H54 (cell line): ENCODE measurements at regions not wholly inside any gene's neighbourhood (a gene's known extent, or its start where the extent isn't known, plus 50 kb on each side); places are given as distances from the start of the nearest gene placed in this dataset.

Source experiments
- DNase-seq: peaks from one replicate; pipeline ENCODE4 v3.0.0; 2011; ENCODE audit warnings: low spot score, mixed read lengths; ENCODE audit not compliant: insufficient read length
- FAIRE-seq: peaks from 3 replicates; lab custom pipeline; 2011; peaks lifted over from hg19 to GRCh38; lab: Jason Lieb, UNC
- POLR2A ChIP-seq: IDR thresholded peaks from 2 replicates; pipeline ENCODE4 v1.6.1; 2011; ENCODE audit warnings: low read depth, mild to moderate bottlenecking, low read length

DNA sequence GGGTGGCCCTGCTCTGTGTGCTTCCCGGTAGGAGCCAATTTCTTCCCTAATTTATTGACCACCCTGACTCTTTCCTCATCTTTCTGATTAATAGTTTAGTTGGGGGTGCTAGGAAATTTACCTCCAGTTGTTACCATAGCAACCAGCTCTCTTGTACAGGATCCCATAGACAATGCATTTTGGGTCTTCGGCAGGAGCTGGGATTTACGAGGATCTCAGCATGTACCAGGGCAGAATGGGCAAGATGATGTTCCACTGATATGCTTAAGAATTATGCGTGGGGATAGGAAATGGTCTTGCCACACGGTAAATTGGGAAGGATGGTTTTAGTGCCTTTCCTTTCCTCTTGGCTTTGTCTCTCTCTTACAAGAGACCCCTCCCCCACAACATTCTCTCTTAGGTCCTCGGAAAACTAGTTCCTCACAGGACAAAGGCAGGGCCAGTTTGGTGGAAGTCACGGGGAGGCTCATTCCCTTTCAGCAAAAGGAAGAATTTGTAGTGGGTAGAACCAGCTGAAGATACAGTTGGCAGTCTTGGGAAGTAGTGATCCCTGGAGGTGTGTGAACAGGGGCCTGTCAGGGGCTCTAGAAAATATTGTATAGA, 133.4 kb upstream of the SHB start:
- no peak for FAIRE-seq
- no peak for DNase-seq
- no peak for TF ChIP-seq POLR2A

GRCh38 chr9:38201844-38202243, 132.8 kb upstream of the SHB start:
- no peak for TF ChIP-seq POLR2A
- FAIRE-seq, result no peak
- no peak for DNase-seq

GRCh38 chr9:38200431-38200830, 131.4 kb upstream of the SHB start:
- DNase-seq, result no peak
- TF ChIP-seq POLR2A, result no peak
- FAIRE-seq, result no peak

GRCh38 chr9:38198140-38198539, 129.1 kb upstream of the SHB start:
- no peak for FAIRE-seq
- TF ChIP-seq POLR2A, result no peak
- no peak for DNase-seq

DNA sequence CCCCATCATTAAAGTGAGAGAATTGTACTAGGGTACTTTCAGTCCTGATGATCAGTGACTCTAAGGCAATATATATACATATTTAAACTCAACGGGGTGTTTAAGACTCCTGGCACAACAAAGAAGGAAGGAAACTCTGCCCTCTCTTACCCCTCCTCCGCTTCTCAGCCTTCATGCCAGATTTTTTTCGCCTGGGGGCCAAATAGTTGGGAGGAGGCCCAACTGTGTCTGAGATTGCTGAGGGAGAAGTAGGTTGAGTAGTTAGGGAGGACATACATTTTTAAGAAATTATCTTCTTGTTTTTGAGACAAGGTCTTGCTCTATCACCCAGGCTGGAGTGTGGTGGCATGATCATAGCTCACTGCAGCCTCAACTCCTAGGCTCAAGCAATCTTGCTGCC, 127.7 kb upstream of the SHB start:
- DNase-seq, result no peak
- FAIRE-seq, result no peak
- TF ChIP-seq POLR2A, result no peak

- no peak for TF ChIP-seq POLR2A
- DNase-seq, result no peak
- no peak for FAIRE-seq
Observed at GRCh38 chr9:38195737-38196161, 126.7 kb upstream of the SHB start.

- TF ChIP-seq POLR2A, result no peak
- DNase-seq (no peak), FAIRE-seq (no peak)
Observed at GRCh38 chr9:38194870-38195269, 125.8 kb upstream of the SHB start.

- TF ChIP-seq POLR2A, result no peak
- DNase-seq (no peak), FAIRE-seq (no peak)
Observed at GRCh38 chr9:38192731-38193265, 123.8 kb upstream of the SHB start.

DNA sequence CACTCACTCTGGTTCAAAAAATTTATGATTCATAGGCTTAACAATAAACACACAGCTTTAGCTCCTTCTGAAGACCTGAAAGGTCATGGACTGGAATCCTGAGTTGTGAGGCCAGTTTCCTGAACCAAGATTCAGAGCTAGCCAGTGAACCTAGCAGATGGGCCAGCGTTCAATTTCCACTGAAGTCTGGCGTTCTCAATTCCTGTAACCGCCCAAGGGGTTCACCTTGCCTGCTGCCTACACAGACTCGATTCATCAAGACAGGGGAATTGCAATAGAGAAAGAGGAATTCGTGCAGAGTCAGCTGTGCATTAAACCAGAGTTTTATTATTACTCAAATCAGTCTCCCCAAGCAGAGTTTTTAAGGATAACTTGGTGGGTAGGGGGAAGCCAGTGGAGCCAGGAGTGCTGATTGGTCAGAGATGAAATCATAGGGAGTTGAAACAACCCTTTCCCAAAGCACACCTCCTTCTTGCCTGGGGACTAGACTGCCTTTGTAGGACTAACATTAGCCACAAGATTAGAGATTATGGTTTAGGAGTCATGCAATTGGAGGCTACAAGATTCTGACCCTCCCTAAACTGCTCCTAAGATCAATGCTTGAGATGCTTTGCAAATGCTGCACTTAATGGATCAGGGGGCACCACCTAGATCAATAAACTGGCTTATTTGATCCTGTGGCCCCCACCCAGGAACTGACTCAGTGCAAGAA, 117.5 kb upstream of the SHB start:
- no peak for TF ChIP-seq POLR2A

GRCh38 chr9:38185647-38186403, 116.8 kb upstream of the SHB start:
- TF ChIP-seq POLR2A, result no peak
- no peak for DNase-seq
- FAIRE-seq, result no peak

More for the DNA sequence above, 117.5 kb upstream of the SHB start:
- FAIRE-seq (no peak), DNase-seq (no peak)

GRCh38 chr9:38183994-38184568, 115.1 kb upstream of the SHB start:
- no peak for TF ChIP-seq POLR2A
- no peak for FAIRE-seq

GRCh38 chr9:38182321-38182720, 113.3 kb upstream of the SHB start:
- TF ChIP-seq POLR2A, result no peak
- DNase-seq (no peak), FAIRE-seq (no peak)

More at GRCh38 chr9:38183994-38184568, 115.1 kb upstream of the SHB start:
- no peak for DNase-seq

DNA sequence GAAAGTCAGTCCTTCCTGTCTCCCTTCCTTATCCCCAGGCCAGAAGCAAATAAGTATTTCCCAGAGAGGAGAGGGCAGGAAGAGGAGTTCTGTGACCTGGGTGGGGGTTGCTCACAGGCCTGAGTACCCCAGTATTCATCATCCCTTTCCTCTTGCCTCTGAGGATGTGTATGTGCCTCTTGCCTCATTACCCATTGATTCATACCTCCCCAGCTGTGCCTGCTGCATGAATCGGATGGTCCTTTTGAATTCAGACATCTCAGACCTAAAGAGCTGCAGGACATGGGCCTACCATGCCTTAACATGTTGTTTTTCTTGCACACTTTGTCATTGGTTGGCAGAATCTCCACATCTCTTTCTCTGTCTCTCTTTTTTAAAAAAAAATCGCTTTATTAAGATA, 112.8 kb upstream of the SHB start:
- no peak for TF ChIP-seq POLR2A
- FAIRE-seq, result no peak
- DNase-seq, result no peak

- FAIRE-seq (no peak), DNase-seq (no peak)
- no peak for TF ChIP-seq POLR2A
Observed at GRCh38 chr9:38181232-38181631, 112.2 kb upstream of the SHB start.
